HL-60 (cell line): ENCODE measurements at regions not wholly inside any gene's neighbourhood (a gene's known extent, or its start where the extent isn't known, plus 50 kb on each side); places are given as distances from the start of the nearest gene placed in this dataset.

Experiments
- DNase-seq, 2 experiments: peaks; one replicate each; pipeline ENCODE4 v3.0.0-alpha.2; 2010 to 2020; ENCODE audit warnings: low read depth in 1 of 2, low spot score in 1 of 2
- H3K27ac ChIP-seq: fragments of 250-450 bp; sonication (Bioruptor Pico); replicated peaks from 2 replicates; pipeline ENCODE4 v1.5.1; 2020; ENCODE audit warnings: mild to moderate bottlenecking, moderate library complexity
- H3K27me3 ChIP-seq: fragments of 250-450 bp; sonication (Bioruptor Pico); 2 replicates; pipeline ENCODE4 v1.5.1; 2021; ENCODE audit warnings: mild to moderate bottlenecking, moderate library complexity; ENCODE audit not compliant: insufficient read depth, poor library complexity, severe bottlenecking
- H3K4me3 ChIP-seq: replicated peaks from 2 replicates; pipeline ENCODE4 v1.5.1; 2011; ENCODE audit warnings: mild to moderate bottlenecking, control low read depth, low read length; ENCODE audit not compliant: insufficient read depth
- GABPA ChIP-seq: IDR thresholded peaks from 2 replicates; pipeline ENCODE4 v1.6.1; 2012; ENCODE audit warnings: low read depth
- POLR2AphosphoS5 ChIP-seq: IDR thresholded peaks from 2 replicates; pipeline ENCODE4 v1.6.1; 2012; ENCODE audit warnings: low read depth
- REST ChIP-seq: IDR thresholded peaks from 2 replicates; pipeline ENCODE4 v1.6.1; 2012; ENCODE audit warnings: low read depth; ENCODE audit not compliant: insufficient replicate concordance
- SPI1 ChIP-seq: IDR thresholded peaks from 2 replicates; pipeline ENCODE4 v1.6.1; 2012; ENCODE audit warnings: low read depth, mild to moderate bottlenecking, borderline replicate concordance
- TF ChIP-seq, protein P1 (sequence below): IDR thresholded peaks from one replicate; pipeline ENCODE4 v1.5.1; 2011; ENCODE audit warnings: low read length, control low read depth, inconsistent platforms; ENCODE audit not compliant: insufficient read depth

- Histone ChIP-seq H3K4me3 (no peak overlapping the region), H3K27me3 (peaks cover 3% of the 10 kb centered on the region), H3K27ac (no peak overlapping the region)
- DNase-seq = no peak
- TF ChIP-seq SPI1 (no peak), POLR2AphosphoS5 (no peak), GABPA (no peak), REST (no peak)
- TF ChIP-seq, protein P1, sequence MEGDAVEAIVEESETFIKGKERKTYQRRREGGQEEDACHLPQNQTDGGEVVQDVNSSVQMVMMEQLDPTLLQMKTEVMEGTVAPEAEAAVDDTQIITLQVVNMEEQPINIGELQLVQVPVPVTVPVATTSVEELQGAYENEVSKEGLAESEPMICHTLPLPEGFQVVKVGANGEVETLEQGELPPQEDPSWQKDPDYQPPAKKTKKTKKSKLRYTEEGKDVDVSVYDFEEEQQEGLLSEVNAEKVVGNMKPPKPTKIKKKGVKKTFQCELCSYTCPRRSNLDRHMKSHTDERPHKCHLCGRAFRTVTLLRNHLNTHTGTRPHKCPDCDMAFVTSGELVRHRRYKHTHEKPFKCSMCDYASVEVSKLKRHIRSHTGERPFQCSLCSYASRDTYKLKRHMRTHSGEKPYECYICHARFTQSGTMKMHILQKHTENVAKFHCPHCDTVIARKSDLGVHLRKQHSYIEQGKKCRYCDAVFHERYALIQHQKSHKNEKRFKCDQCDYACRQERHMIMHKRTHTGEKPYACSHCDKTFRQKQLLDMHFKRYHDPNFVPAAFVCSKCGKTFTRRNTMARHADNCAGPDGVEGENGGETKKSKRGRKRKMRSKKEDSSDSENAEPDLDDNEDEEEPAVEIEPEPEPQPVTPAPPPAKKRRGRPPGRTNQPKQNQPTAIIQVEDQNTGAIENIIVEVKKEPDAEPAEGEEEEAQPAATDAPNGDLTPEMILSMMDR = no peak
Measured at GRCh38 chr6:51282026-51282425, 463.4 kb downstream of the TFAP2B start.

DNA sequence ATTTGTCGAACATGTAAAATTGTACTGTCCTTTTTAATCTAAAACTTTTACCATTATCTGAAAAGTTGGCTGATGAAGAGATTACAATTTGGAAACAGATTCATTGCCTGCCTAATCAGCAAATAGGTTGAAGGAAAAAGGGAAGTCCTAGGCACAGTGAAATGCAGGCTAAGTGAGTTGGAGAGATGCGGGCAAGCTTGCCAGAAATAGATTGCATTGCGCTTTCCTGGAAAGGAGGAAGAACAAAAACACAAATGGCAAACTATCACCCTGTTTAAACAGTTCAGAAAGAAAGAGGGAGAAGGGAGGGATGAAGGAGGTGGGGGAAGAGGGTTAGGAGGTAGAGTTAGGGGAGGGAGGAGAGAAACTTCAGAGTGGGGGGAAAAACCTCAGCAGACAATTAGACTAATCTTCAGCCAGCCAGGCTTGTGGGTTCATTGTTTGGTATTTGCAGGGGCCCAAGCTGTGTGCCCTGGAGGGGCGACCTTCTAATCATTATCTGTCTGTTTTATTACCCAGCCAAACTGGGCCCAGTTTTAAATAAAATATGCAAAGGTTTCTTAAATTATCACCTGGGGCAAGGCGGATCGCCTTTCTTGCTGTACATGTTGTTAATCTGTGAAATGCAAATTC is 465.2 kb downstream of the TFAP2B start:
- TF ChIP-seq SPI1 (peak; percentile 89), REST (no peak)
- Histone ChIP-seq H3K4me3 (no peak overlapping the region), H3K27ac (no peak overlapping the region), H3K27me3 (no peaks in the 10 kb centered on the region)
- peak in 1 of 2 experiments; percentile 25 for DNase-seq

DNA sequence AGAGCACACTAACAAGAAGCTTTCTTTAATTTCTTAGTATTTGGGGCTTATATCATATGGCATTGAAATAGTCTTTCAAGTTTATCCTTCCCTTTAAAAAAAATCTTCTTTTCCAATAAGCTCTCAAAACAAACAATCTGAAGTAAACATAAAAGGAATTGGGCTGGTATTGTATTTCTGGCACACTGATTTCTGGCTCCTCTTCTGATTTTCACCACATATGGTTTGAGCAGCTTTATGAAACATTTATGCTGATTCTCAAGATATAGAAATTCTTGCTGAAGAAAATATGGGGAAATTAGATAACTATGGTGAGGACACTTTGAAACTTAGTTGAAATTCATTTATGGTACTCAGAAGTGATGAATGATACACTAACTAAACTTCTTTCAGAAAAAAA is 467.2 kb downstream of the TFAP2B start:
- H3K27ac ChIP-seq = no peak overlapping the region
- H3K27me3 ChIP-seq = no peaks in the 10 kb centered on the region
- no peak overlapping the region for H3K4me3 ChIP-seq
- DNase-seq = no peak
- TF ChIP-seq REST = no peak
- TF ChIP-seq POLR2AphosphoS5 = no peak
- TF ChIP-seq SPI1 = no peak
- TF ChIP-seq, protein P1 = no peak
- TF ChIP-seq GABPA = no peak
